ENCODE measurements at regions not wholly inside any gene's neighbourhood (a gene's known extent, or its start where the extent isn't known, plus 50 kb on each side); places are given as distances from the start of the nearest gene placed in this dataset.
"Not testable (repeated sequence)": the region's sequence is repeated elsewhere in the genome, so short reads cannot be mapped to it uniquely, and the experiment has no call there.

DNA sequence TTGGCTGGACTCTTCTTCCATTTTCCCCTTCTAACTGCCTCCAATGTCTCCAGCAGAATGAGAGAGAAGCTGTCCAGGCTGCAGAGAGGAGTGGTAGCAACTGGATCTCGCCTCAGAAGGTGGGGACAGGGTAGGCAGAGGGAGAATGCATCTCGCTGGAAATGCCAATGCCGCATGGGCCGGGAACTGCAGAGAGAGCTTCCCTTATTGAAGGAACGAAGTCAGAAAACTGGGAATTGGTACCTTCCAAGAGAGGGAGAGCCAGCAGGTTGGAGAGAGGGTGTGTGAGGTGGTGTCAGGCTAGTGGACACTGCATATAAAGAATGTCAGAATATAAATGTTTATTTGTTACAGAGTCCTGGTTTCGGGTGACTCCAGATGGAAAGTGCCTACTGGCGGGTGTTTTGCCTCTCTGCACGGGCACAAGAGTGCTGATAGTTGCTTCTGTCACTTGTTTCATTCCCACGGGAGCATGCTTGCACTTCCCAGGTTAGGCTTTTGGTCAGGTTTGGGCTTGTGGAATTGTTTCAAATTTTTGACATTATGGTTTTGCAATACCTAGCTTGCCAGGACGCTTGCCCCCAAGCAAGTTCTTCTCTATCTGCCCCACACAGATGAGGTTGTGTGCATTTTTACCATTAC is 156.8 kb upstream of the STS start:
- no peak for DNase-seq (ENCODE audit: low read depth in 4 of 4, low spot score in 3 of 4)

DNA sequence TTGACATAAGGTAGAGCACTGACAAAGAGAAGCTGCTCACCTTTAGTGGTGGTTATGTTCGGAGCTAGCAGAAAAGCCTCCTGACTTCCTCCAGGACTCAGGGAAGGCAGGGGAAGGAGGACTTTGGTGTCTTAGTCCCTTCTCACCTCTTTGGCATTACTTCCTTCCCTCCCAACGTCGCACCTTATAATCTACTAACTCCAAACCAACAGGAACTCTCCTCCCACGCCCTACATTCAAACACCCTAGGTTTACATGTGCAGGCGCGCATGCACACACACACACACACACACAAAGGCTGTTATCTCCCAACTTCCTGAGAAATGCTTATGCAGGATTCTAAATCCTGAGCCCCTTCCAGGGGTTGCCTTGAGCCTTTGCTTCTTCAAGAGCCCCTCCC is 157.7 kb upstream of the STS start:
- no peak for DNase-seq (ENCODE audit: low read depth in 4 of 4, low spot score in 3 of 4)

DNA sequence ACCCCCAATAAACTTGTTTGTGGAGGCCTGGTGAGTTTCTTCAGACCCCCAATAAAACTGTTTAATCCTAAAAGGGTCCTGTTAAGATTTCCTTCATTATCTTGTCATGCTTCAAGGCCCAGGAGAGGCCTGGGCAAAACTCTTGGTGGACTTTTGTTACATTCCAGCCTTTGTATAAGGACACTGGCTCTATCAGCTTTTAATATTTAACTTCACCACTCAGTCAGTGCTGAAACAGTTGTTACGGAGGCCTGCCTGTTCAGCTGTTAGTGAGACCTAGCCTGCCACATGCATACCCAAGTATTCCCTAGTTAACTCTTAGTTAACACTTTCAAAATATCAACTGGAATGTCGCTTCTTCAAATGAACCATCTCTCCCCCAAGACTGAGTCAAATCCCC is 158.8 kb upstream of the STS start:
- DNase-seq (ENCODE audit: low read depth in 4 of 4, low spot score in 3 of 4), result not testable (repeated sequence)

DNA sequence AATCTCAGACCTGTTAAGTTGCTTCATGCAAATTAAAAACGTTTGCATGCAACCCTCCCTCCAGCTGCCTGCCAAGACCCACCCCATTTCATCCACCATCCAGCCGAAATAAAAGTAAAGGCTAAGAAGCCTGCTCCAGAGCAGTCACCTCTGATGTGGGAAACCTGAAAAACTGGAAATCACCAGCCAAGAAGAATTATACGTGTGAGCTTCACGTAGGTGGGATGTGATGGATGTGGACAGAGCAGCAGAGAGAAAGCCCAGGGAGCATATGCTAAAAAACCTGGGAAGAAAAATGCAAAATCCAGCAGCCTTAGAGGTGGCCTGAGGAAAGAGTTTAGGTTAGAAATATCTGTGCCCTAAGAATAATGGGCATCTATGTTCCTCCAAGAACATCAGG is 160.6 kb upstream of the STS start:
- no peak for DNase-seq (ENCODE audit: low read depth in 4 of 4, low spot score in 3 of 4)

DNA sequence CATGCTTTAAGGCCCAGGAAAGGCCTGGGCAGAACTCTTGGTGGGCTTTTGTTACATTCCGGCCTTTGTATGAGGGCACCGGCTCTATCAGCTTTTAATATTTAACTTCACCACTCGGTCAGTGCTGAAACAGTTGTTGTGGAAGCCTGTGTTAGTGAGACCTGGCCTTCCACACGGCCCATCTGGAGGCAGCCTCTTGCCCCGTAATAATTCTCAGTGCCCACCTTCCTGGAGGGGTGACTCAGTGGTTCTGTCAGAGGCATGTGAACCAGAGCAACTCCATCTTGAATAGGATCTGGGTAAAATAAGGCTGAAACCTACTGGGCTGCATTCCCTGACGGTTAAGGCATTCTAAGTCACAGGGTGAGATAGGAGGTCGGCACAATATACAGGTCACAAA is 162.0 kb upstream of the STS start:
- DNase-seq (ENCODE audit: low read depth in 4 of 4, low spot score in 3 of 4), result no peak

DNA sequence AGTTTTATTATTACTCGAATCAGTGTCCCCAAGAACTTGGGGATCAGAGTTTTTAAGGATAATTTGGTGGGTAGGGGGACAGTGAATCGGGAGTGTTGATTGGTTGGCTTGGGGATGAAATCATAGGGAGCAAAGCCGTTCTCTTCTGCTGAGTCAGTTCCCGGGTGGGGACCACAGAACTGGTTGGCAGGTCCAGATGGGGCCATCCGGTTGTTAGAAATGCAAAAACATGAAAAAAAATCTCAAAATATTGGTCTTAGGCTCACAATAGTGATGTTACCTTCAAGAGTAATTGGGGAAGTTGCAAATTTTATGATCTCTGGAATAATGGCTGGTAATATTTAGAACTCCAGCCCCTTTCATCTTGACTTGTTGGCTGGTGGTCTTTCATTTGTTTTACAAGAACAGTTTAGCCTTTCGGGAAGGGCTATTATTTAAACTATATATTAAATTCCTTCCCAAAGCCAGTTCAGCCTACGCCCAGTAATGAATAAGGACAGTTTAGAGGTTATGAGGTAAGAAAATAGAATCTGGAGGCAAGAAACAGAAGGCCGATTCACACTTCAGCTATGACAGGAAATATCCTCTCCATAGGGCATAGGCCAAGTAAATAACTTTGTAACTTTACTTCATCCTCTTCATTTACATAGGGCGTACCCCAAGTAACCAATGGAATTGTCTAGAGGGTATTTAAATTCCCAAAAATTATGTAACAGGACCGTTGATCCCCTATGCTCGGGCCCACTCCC is 164.1 kb upstream of the STS start:
- DNase-seq (ENCODE audit: low read depth in 4 of 4, low spot score in 3 of 4), result no peak

DNA sequence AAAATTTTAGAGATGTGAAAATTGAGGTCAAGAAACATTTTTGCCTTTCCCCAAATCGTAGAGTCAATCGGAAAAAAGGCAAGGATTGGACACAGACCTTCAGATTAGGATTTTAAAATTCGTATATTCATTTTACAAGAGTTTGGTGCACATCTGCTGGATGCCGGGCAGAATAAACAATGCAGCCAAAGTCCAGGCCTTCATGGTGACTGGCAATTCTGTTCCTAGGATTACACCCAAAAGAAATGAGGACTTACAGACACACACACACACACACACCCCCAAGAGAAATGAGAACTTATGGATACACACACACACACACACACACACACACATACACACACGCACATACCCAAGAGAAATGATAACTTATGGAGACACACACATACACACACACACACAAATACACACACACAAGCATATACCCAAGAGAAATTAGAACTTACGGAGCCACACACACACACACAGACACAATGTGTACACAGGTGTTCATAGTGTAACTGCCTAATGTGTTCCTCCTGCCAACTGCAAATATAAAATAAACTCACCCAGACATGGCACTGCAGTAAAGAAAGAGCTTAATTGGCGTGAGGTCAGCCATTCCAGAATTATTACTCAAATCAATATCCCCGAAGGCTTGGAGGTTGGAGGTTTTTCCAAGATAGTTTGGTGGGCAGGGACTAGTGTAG is 165.7 kb upstream of the STS start:
- no peak for DNase-seq (ENCODE audit: low read depth in 4 of 4, low spot score in 3 of 4)

DNA sequence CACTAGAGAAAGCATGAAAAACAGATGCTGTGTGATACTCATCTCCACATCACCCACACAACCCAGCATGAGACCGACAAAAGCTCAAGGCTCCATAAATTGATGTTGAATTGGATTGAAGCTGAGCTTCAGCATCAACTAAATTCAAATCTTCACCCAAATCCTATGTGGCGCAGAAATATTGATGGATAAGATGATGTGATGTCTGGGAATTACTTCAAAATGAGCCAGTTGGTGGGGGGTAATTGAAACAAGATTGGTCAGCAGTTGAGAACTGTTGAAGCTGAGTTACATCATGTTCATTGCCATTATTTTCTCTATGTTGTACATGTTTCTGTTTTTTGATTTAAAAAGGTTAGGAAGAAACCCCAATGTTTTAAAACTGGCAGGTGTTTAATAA is 166.5 kb upstream of the STS start:
- no peak for DNase-seq (ENCODE audit: low read depth in 4 of 4, low spot score in 3 of 4)

DNA sequence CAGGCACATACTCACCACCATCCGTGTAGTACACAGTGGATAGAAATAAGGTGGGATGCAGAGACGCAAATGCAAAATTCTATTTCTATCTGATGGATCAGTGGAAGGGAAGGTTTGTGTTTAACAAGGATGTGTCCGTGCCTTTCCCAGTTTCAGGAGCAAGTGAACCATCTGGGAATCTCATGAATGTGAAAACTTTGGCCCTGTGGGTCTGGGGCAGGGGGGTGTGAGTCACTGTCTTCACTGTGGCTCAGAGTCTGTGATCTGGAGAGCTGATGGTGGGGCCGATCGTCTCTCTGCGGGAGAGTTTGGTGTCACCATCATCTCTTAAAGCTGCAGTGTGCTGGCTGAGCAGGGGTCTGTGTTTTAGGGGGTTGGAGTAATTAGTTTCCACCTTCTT is 179.3 kb upstream of the STS start:
- DNase-seq (ENCODE audit: low read depth in 4 of 4, low spot score in 3 of 4), result no peak

DNA sequence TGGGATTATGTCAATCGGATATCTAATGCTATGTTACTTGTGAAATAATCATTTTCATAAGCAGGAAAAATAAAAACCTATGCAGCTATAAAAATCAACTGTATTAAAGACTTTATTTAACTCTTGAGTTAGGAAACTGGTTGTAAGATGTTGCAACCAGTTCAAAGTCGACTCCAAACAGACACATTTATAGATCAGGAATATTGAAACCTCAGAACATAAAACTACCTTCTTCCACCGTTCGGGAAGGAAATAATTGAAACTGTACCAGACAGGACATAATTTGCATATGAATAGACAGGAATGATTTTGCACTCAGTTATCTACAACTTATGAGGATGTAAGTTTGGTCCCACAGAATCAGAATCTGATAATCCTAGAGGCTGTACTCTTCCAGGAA is 181.8 kb upstream of the STS start:
- DNase-seq (ENCODE audit: low read depth in 4 of 4, low spot score in 3 of 4), result no peak

DNA sequence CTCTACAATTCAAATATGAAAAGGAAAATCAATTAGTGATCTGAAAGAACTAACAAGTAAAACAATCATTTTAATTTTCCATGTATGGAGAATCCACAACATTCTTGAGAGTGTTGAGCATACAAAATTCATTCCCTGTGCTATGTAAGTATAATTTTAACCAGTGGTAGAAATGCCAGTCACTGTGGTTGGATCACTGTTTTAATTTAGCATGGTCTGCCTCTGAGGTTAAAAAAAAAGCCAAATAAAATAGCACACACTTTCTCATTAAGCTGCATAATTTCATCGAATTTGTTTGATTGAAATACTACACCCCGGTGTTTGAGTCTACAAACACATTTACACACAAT is 185.5 kb upstream of the STS start:
- DNase-seq (ENCODE audit: low read depth in 4 of 4, low spot score in 3 of 4), result no peak

DNA sequence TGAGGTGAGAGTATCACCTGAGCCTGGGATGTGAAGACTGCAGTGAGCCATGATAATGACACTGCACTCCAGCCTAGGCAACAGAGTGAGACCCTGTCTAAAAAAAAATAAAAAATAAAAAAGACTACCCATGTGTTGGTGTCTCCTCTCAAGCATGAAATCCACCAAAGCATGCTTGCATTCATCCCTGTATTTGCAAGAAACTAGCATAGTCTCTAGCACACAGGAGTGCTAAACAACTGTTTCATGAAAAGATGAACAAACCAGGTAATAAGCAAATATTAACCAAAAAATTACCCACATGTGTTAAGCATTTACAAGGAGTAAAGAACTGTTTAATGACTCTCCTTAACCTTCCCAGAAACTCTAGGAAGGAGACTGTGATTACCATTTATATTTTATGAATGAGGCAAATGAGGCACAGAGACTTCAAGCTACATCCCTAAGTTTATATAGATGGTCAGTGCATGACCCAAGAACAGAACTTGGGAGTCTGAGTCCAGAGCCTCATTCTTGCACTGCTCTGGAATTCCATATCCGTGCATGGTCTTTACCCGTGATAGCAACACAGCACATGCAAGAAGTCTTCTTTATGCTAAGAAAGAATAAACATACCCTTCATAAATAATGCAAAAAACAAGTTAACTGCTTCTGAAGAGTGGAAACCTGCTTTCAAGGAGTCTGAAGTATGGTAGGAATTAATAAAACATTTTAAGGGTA is 186.1 kb upstream of the STS start:
- DNase-seq (ENCODE audit: low read depth in 4 of 4, low spot score in 3 of 4), result no peak

DNA sequence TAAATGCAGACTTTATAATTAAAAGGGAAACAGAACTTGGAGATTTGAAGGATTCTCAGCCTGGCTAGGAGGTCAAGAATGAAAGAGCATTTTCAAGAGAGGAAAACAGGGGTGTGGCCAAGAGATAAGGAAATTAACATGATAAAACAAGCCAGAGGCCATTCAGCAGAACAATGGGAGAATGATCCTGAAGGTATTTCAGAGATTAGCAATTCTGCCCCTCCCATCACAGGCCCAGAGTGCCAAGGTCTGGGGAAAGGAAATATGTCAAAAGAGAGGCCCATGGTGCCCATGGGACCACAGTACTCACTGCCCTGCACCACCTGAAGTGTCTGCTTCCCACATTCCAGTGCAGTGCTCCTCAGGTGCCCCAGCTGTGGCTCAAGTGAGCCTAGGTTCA is 188.5 kb upstream of the STS start:
- DNase-seq (ENCODE audit: low read depth in 4 of 4, low spot score in 3 of 4), result no peak

DNA sequence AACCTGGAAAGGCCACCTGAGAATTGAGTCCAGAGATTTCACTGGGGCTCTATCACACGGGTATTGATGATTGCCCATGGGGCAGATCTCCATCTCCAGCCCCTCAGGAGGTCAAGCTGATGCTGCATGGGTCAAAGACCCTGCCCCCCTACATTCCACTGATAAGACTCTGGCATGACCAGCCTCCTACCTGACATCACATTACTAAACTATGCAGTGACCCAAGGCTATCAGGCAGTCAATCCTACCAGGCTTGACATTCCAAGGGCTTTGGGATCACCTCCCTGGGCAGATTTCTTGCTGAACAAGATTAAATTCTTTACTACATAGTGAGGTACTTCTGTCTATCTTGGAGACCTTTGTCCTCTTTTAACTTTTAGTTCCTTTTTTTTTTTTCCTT is 192.7 kb upstream of the STS start:
- no peak for DNase-seq (ENCODE audit: low read depth in 4 of 4, low spot score in 3 of 4)

DNA sequence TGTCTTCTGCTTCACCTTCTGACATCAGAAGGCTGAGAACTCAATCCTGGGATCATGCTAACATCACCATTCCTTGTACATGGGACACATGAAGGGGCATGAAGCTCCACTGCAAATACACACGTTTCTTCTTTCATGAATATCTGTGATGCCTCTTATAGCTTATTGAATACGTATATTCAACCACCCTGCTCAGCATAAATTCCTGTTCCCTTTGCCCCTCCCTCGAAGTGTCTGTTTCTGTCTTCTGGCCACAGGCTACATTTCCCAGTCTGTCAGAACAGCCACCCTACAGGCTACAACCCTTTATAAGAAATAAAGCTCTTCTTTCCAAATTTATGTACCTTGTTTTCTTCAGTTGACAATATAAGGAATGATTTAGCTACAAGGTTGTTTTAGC is 201.3 kb upstream of the STS start:
- DNase-seq (ENCODE audit: low read depth in 4 of 4, low spot score in 3 of 4), result no peak

DNA sequence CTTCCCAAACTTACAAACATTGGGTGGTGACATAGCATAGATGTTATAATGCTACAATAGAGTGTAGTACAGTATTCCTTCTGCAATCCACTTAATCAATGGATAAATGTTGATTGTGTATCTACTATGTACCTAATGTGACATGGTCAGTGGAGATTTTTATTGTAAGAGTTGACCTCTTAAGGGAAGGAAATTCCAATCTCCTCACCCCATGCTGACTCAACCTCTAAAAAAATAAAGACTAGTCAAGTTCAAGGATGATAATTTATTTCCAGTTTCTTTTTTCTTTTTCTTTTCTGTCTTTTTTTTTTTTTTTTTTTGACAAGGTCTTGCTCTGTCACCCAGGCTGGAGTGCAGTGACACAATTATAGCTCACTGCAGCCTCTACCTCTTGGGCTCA is 206.5 kb upstream of the STS start:
- no peak for DNase-seq (ENCODE audit: low read depth in 4 of 4, low spot score in 3 of 4)

DNA sequence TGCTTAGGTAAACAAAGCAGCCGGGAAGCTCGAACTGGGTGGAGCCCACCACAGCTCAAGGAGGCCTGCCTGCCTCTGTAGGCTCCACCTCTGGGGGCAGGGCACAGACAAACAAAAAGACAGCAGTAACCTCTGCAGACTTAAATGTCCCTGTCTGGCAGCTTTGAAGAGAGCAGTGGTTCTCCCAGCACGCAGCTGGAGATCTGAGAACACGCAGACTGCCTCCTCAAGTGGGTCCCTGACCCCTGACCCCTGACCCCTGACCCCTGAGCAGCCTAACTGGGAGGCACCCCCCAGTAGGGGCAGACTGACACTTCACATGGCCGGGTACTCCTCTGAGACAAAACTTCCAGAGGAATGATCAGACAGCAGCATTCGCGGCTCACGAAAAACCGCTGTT is 214.6 kb upstream of the STS start:
- not testable (repeated sequence) for DNase-seq (ENCODE audit: low read depth in 4 of 4, low spot score in 3 of 4)

DNA sequence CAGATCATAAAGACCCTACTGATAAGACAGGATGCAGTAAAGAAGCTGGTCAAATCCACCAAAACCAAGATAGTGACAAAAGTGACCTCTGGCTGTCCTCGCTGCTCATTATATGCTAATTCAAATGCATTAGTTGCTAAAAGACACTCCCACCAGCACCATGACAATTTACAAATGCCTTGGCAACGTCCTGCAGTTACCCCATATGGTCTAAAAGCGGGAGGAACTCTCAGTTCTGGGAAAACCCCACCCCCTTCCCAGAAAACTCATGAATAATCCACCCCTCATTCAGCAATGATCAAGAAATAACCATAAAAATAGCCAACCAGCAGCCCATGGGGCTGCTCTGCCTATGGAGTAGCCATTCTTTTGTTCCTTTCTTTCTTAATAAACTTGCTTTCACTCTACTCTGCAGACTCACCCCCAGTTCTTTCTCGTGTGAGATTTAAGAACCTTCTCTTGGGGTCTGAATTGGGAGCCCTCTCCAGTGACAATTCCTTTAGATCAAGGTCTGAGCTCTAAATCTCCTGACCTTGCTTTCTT is 217.1 kb upstream of the STS start:
- DNase-seq (ENCODE audit: low read depth in 4 of 4, low spot score in 3 of 4), result no peak

DNA sequence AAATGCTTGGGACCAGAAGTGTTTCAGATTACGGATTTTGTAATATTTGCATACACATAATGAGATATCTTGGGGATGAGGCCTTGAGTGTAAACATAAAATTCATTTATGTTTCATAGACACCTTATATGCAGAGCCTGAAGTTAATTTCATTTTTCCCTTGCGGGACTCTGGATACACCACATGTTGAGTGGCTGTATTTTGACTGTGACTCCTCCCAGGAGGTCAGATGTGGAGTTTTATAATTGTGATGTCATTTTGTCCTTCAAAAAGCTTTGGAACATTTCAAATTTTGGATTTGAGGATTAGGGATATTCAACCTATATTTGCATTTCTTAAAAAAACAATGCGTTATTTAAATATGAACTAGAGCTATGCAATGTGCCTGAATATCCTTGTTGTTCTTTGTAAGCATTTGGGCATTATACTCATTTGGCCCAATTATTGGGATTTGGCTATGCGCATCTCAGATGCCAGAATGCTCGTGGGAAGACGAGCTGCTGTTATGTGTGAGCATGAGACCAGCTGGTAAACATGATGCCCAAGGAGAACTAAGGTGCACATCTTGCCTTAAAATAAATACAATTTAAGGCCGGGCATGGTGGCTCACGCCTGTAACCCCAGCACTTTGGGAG is 223.0 kb upstream of the STS start:
- DNase-seq (ENCODE audit: low read depth in 4 of 4, low spot score in 3 of 4), result no peak

DNA sequence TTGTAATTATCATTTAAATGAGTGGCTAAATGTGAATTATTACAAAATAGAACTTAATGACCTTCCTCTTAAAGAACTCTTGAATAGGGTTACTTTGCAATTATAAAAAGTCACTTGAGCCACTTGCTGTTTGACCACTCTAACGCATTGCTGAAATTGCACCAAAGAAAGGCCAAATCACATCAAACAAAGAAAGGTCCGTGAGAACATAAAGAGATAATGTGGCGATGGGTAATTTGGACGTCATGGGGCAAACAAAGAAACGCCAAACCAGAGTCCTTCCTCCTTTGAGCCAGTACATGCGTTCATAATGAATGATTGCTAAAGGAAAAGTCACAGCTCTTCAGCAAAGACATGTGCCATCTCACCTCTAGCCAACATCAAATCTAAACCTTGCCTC is 229.8 kb upstream of the STS start:
- DNase-seq (ENCODE audit: low read depth in 4 of 4, low spot score in 3 of 4), result no peak

DNA sequence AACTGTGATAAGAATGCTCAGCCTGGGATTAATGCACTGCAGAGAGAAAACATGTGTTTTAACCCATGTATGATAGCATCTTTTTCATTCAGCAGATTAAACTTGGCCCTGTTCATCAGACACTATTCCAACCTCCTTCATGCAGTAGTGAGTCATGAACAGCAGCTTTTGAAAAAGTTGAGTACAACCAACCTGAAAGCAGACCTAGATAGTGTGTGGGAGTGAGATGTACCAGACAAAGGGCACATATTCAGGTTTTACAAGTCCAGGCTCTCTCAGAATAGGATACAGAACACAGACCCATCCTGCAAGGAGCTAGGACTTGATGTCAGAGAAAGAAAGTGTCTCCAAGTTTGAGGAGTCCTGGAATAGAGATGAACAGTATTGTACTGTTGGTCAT is 237.3 kb upstream of the STS start:
- DNase-seq (ENCODE audit: low read depth in 4 of 4, low spot score in 3 of 4), result no peak

All from left renal pelvis (tissue), 4 donors.